ENCODE measurements at regions not wholly inside any gene's neighbourhood (a gene's known extent, or its start where the extent isn't known, plus 50 kb on each side); places are given as distances from the start of the nearest gene placed in this dataset.

- TF ChIP-seq CTCF (IDR thresholded peaks at IDR 0.05) (no peak), POLR2A (IDR thresholded peaks at IDR 0.05) (no peak)
Measured at GRCh38 chrX:114077773-114078172, 506.1 kb upstream of the HTR2C start.
